ENCODE measurements at regions not wholly inside any gene's neighbourhood (a gene's known extent, or its start where the extent isn't known, plus 50 kb on each side); places are given as distances from the start of the nearest gene placed in this dataset.

DNA sequence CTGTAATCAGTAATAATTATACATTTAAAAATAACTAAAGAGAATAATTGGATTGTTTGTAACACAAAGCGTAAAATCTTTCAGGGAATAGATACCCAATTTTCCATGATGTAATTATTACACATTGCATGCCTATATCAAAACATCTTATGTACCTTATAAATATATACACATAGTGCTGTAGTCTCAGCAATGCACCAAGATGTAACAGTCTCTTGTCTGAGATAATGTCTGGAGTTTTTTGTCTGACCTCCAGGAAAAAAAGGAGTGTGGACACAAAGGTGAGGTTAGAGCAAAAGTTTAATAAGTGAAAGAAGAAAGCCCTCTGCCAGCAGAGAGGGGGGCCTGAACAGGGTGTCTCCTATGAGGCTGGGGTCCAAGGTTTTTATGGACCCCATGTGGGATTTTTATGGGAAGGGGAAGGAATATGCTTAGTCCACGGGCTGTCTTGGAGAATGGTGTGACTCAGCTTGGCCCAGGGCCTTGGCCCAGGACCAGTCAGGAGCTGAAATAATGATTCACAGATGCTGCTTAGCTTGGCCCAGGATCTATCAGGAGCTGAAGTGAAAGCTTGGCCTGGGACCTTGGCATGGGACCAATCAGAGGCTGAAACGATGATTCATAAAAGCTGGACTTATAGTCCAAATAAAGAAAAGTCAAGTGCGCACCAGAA lies 545.0 kb downstream of the ZPLD1 start:
- TF ChIP-seq, protein P1, sequence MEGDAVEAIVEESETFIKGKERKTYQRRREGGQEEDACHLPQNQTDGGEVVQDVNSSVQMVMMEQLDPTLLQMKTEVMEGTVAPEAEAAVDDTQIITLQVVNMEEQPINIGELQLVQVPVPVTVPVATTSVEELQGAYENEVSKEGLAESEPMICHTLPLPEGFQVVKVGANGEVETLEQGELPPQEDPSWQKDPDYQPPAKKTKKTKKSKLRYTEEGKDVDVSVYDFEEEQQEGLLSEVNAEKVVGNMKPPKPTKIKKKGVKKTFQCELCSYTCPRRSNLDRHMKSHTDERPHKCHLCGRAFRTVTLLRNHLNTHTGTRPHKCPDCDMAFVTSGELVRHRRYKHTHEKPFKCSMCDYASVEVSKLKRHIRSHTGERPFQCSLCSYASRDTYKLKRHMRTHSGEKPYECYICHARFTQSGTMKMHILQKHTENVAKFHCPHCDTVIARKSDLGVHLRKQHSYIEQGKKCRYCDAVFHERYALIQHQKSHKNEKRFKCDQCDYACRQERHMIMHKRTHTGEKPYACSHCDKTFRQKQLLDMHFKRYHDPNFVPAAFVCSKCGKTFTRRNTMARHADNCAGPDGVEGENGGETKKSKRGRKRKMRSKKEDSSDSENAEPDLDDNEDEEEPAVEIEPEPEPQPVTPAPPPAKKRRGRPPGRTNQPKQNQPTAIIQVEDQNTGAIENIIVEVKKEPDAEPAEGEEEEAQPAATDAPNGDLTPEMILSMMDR (IDR thresholded peaks at IDR 0.05; ENCODE audit: poor library complexity), result no peak
- TF ChIP-seq EZH2 (IDR thresholded peaks at IDR 0.05; ENCODE audit: borderline replicate concordance) (no peak), EZH2phosphoT487 (IDR thresholded peaks at IDR 0.05; ENCODE audit: low read depth, severe bottlenecking, unreplicated experiment) (no peak)
